ENCODE measurements at regions not wholly inside any gene's neighbourhood (a gene's known extent, or its start where the extent isn't known, plus 50 kb on each side); places are given as distances from the start of the nearest gene placed in this dataset.

GRCh38 chr10:62669341-62669740, 135.2 kb upstream of the ADO start:
- no peak for DNase-seq
- Histone ChIP-seq H3K27me3 (ENCODE audit: insufficient read depth) (peaks cover 2% of the 10 kb centered on the region; the same call in 1 of the 2 replicates), H3K4me3 (ENCODE audit: low read depth in 2 of 2, low read length in 1 of 2) (no peak overlapping the region), H3K9me2 (no peaks in the 10 kb centered on the region), H3K9me3 (no peaks in the 10 kb centered on the region), H3K36me3 (replicated peaks in 1 of 2; ENCODE audit: control insufficient read depth in 1 of 2, insufficient read depth in 2 of 2, low read length in 1 of 2) (no peaks in the 10 kb centered on the region), H3K79me2 (ENCODE audit: insufficient read depth) (no peaks in the 10 kb centered on the region), H3K4me2 (no peak overlapping the region), H3K9ac (no peak overlapping the region), H3K4me1 (ENCODE audit: control insufficient read depth in 1 of 2, insufficient read depth in 2 of 2, low read depth in 1 of 2, low read length in 1 of 2) (no peaks in the 10 kb centered on the region), H3F3A (replicated peaks; ENCODE audit: insufficient read depth) (no peaks in the 10 kb centered on the region), H4K20me1 (ENCODE audit: insufficient read depth) (no peaks in the 10 kb centered on the region), H2AFZ (ENCODE audit: low read depth) (no peak overlapping the region), H3K27ac (ENCODE audit: low read depth in 2 of 2, low read length in 1 of 2) (no peak overlapping the region)
- ChIA-PET CTCF (no interaction called here), POLR2A (no interaction called here)
- 29% methylated on average over 4 of the region's 4 CpGs for WGBS (ENCODE audit: low lambda C conversion rate)
- TF ChIP-seq YY1 (IDR thresholded peaks at IDR 0.05; ENCODE audit: low read depth) (no peak), IRF3 (IDR thresholded peaks at IDR 0.05; ENCODE audit: low read depth, low read length) (no peak), RCOR1 (IDR thresholded peaks at IDR 0.05; ENCODE audit: low read length) (no peak), TCF12 (IDR thresholded peaks at IDR 0.05) (no peak), PBX3 (IDR thresholded peaks at IDR 0.05) (no peak), CHD2 (IDR thresholded peaks at IDR 0.05; ENCODE audit: low read length, partially characterized antibody) (no peak), USF1 (IDR thresholded peaks at IDR 0.05; ENCODE audit: borderline replicate concordance, low read depth) (no peak), FOXJ3 (CRISPR knock-in tag; IDR thresholded peaks at IDR 0.05) (no peak), RXRA (IDR thresholded peaks at IDR 0.05; ENCODE audit: borderline replicate concordance, low read depth) (no peak), NFIC (IDR thresholded peaks at IDR 0.05; ENCODE audit: borderline replicate concordance) (no peak), SMC3 (IDR thresholded peaks at IDR 0.05; ENCODE audit: low read depth, low read length) (no peak), REST (IDR thresholded peaks at IDR 0.05; ENCODE audit: low read depth, low read length) (no peak)

Data from SK-N-SH (cell line).